HEK293 (cell line): ENCODE measurements at regions not wholly inside any gene's neighbourhood (a gene's known extent, or its start where the extent isn't known, plus 50 kb on each side); places are given as distances from the start of the nearest gene placed in this dataset.

Experiments used
- CTCF ChIA-PET: fragments of 350-600 bp; formaldehyde crosslinking; extraction: SDS; loops from one replicate; lab custom pipeline; 2021; ENCODE audit warnings: antibody characterized with exemption; lab: Yijun Ruan, JAX
- POLR2A ChIA-PET: fragments of 300-600 bp; formaldehyde crosslinking; extraction: SDS; loops from one replicate; lab custom pipeline; 2020; ENCODE audit warnings: antibody characterized with exemption, inconsistent platforms; lab: Yijun Ruan, JAX
- H3K27ac ChIP-seq: fragments of 200-500 bp; sonication (Bioruptor generic); 2 replicates; pipeline ENCODE4 v1.5.1; 2014; ENCODE audit warnings: low read depth, low read length, control low read depth, inconsistent platforms; ENCODE audit errors: extremely low read depth
- H3K36me3 ChIP-seq, 2 experiments: fragments of 200-500 bp in 1 of 2; sonication (Bioruptor generic) in 1 of 2; 1 replicate in 1 of 2; 2 replicates in 1 of 2; pipeline ENCODE4 v1.5.1; 2014 to 2017; ENCODE audit warnings: inconsistent platforms in 2 of 2, low read length in 2 of 2; ENCODE audit not compliant: control insufficient read depth in 2 of 2, insufficient read depth in 1 of 2
- H3K4me1 ChIP-seq: fragments of 200-500 bp; sonication (Bioruptor generic); 2 replicates; pipeline ENCODE4 v1.5.1; 2014; ENCODE audit warnings: mild to moderate bottlenecking, low read length, inconsistent platforms; ENCODE audit not compliant: control insufficient read depth, insufficient read depth
- H3K4me3 ChIP-seq: 2 replicates; pipeline ENCODE4 v1.5.1; 2011; ENCODE audit warnings: low read depth, mild to moderate bottlenecking, control low read depth, low read length, moderate library complexity
- H3K9me3 ChIP-seq: fragments of 200-500 bp; sonication (Bioruptor generic); 2 replicates; pipeline ENCODE4 v1.5.1; 2014; ENCODE audit warnings: low read depth, low read length, inconsistent platforms; ENCODE audit not compliant: control insufficient read depth, insufficient read depth
- KLF17 ChIP-seq: fragments of 450-650 bp; formaldehyde crosslinking; IDR thresholded peaks from 2 replicates; pipeline ENCODE4 v1.5.1; 2016; ENCODE audit warnings: missing biosample characterization, missing genetic modification characterization
- YY1 ChIP-seq: fragments of 450-650 bp; formaldehyde crosslinking; IDR thresholded peaks from 2 replicates; pipeline ENCODE4 v1.5.1; 2018; ENCODE audit warnings: missing biosample characterization, missing genetic modification characterization
- ZBTB7A ChIP-seq: fragments of 450-650 bp; formaldehyde crosslinking; IDR thresholded peaks from 2 replicates; pipeline ENCODE4 v1.5.1; 2016; ENCODE audit warnings: low read depth, missing biosample characterization, missing genetic modification characterization
- ZFP37 ChIP-seq: fragments of 450-650 bp; formaldehyde crosslinking; IDR thresholded peaks from 2 replicates; pipeline ENCODE4 v1.5.1; 2016; ENCODE audit warnings: missing biosample characterization, missing genetic modification characterization
- ZNF146 ChIP-seq: fragments of 450-650 bp; formaldehyde crosslinking; IDR thresholded peaks from 2 replicates; pipeline ENCODE4 v1.5.1; 2016; ENCODE audit warnings: missing biosample characterization, missing genetic modification characterization
- ZNF148 ChIP-seq: fragments of 450-650 bp; formaldehyde crosslinking; IDR thresholded peaks from 2 replicates; pipeline ENCODE4 v1.5.0; 2017; ENCODE audit warnings: missing biosample characterization, missing genetic modification characterization, borderline replicate concordance
- ZNF157 ChIP-seq: fragments of 450-650 bp; formaldehyde crosslinking; IDR thresholded peaks from 2 replicates; pipeline ENCODE4 v1.5.1; 2016; ENCODE audit warnings: missing biosample characterization, missing genetic modification characterization
- ZNF169 ChIP-seq: fragments of 450-650 bp; formaldehyde crosslinking; IDR thresholded peaks from 2 replicates; pipeline ENCODE4 v1.5.1; 2016; ENCODE audit warnings: missing biosample characterization, missing genetic modification characterization
- ZNF302 ChIP-seq: fragments of 450-650 bp; formaldehyde crosslinking; IDR thresholded peaks from 2 replicates; pipeline ENCODE4 v1.5.1; 2016; ENCODE audit warnings: missing biosample characterization, missing genetic modification characterization, low read depth
- ZNF473 ChIP-seq: fragments of 450-650 bp; formaldehyde crosslinking; IDR thresholded peaks from 2 replicates; pipeline ENCODE4 v1.5.1; 2017; ENCODE audit warnings: missing biosample characterization, missing genetic modification characterization
- ZNF596 ChIP-seq: fragments of 450-650 bp; IDR thresholded peaks from 2 replicates; pipeline ENCODE4 v1.5.0; 2018; ENCODE audit warnings: missing biosample characterization, mild to moderate bottlenecking, missing genetic modification characterization, moderate library complexity
- ZNF621 ChIP-seq: fragments of 450-650 bp; formaldehyde crosslinking; IDR thresholded peaks from 2 replicates; pipeline ENCODE4 v1.5.1; 2017; ENCODE audit warnings: missing biosample characterization, missing genetic modification characterization
- ZNF658 ChIP-seq: fragments of 450-650 bp; formaldehyde crosslinking; IDR thresholded peaks from 2 replicates; pipeline ENCODE4; 2016; ENCODE audit warnings: missing biosample characterization, missing genetic modification characterization
- ZNF707 ChIP-seq: fragments of 450-650 bp; formaldehyde crosslinking; IDR thresholded peaks from 2 replicates; pipeline ENCODE4 v1.5.1; 2016; ENCODE audit warnings: missing biosample characterization, missing genetic modification characterization
- ZNF76 ChIP-seq: fragments of 450-650 bp; formaldehyde crosslinking; IDR thresholded peaks from 2 replicates; pipeline ENCODE4; 2016; ENCODE audit warnings: low read depth, missing biosample characterization, missing genetic modification characterization, borderline replicate concordance
- ZNF785 ChIP-seq: fragments of 450-650 bp; formaldehyde crosslinking; IDR thresholded peaks from 2 replicates; pipeline ENCODE4 v1.5.1; 2016; ENCODE audit warnings: missing biosample characterization, missing genetic modification characterization
- ZSCAN16 ChIP-seq: fragments of 450-650 bp; formaldehyde crosslinking; IDR thresholded peaks from 2 replicates; pipeline ENCODE4 v1.5.1; 2016; ENCODE audit warnings: missing biosample characterization, missing genetic modification characterization
- TF ChIP-seq, protein P1 (sequence below): fragments of 450-650 bp; formaldehyde crosslinking; IDR thresholded peaks from 2 replicates; pipeline ENCODE4 v1.5.1; 2016; ENCODE audit warnings: missing biosample characterization, missing genetic modification characterization
- TF ChIP-seq, protein P2 (sequence below): fragments of 450-650 bp; formaldehyde crosslinking; IDR thresholded peaks from 2 replicates; pipeline ENCODE4 v1.5.1; 2016; ENCODE audit warnings: missing biosample characterization, missing genetic modification characterization
- TF ChIP-seq, protein P3 (sequence below): fragments of 450-650 bp; formaldehyde crosslinking; IDR thresholded peaks from 2 replicates; pipeline ENCODE4 v1.5.1; 2016; ENCODE audit warnings: missing biosample characterization, missing genetic modification characterization, low read depth
- TF ChIP-seq, protein P4 (sequence below): fragments of 450-650 bp; formaldehyde crosslinking; IDR thresholded peaks from 2 replicates; pipeline ENCODE4 v1.5.1; 2016; ENCODE audit warnings: missing biosample characterization, missing genetic modification characterization
- TF ChIP-seq, protein P5 (sequence below): fragments of 450-650 bp; formaldehyde crosslinking; IDR thresholded peaks from 2 replicates; pipeline ENCODE4 v1.5.1; 2016; ENCODE audit warnings: missing biosample characterization, missing genetic modification characterization

- Histone ChIP-seq H3K4me1 (no peaks in the 10 kb centered on the region), H3K4me3 (no peak overlapping the region), H3K9me3 (no peaks in the 10 kb centered on the region), H3K27ac (no peak overlapping the region), H3K36me3 (no peaks in the 10 kb centered on the region)
- POLR2A ChIA-PET = no interaction called here
- CTCF ChIA-PET = no interaction called here
- no peak for TF ChIP-seq ZNF658 (tag by site-specific recombination)
- TF ChIP-seq YY1 = no peak
- no peak for TF ChIP-seq ZNF157 (tag by site-specific recombination)
- TF ChIP-seq ZNF169 = no peak
- TF ChIP-seq ZNF148 (tag by site-specific recombination) = no peak
- TF ChIP-seq ZNF596 (tag by site-specific recombination) = no peak
- TF ChIP-seq ZNF621 (tag by site-specific recombination) = no peak
- TF ChIP-seq, protein P1, sequence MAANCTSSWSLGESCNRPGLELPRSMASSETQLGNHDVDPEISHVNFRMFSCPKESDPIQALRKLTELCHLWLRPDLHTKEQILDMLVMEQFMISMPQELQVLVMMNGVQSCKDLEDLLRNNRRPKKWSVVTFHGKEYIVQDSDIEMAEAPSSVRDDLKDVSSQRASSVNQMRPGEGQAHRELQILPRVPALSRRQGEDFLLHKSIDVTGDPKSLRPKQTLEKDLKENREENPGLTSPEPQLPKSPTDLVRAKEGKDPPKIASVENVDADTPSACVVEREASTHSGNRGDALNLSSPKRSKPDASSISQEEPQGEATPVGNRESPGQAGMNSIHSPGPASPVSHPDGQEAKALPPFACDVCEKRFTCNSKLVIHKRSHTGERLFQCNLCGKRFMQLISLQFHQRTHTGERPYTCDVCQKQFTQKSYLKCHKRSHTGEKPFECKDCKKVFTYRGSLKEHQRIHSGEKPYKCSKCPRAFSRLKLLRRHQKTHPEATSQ (tag by site-specific recombination) = no peak
- TF ChIP-seq ZBTB7A (tag by site-specific recombination) = no peak
- TF ChIP-seq, protein P2, sequence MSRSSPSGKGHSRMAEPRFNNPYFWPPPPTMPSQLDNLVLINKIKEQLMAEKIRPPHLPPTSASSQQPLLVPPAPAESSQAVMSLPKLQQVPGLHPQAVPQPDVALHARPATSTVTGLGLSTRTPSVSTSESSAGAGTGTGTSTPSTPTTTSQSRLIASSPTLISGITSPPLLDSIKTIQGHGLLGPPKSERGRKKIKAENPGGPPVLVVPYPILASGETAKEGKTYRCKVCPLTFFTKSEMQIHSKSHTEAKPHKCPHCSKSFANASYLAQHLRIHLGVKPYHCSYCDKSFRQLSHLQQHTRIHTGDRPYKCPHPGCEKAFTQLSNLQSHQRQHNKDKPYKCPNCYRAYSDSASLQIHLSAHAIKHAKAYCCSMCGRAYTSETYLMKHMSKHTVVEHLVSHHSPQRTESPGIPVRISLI (tag by site-specific recombination) = no peak
- TF ChIP-seq, protein P3, sequence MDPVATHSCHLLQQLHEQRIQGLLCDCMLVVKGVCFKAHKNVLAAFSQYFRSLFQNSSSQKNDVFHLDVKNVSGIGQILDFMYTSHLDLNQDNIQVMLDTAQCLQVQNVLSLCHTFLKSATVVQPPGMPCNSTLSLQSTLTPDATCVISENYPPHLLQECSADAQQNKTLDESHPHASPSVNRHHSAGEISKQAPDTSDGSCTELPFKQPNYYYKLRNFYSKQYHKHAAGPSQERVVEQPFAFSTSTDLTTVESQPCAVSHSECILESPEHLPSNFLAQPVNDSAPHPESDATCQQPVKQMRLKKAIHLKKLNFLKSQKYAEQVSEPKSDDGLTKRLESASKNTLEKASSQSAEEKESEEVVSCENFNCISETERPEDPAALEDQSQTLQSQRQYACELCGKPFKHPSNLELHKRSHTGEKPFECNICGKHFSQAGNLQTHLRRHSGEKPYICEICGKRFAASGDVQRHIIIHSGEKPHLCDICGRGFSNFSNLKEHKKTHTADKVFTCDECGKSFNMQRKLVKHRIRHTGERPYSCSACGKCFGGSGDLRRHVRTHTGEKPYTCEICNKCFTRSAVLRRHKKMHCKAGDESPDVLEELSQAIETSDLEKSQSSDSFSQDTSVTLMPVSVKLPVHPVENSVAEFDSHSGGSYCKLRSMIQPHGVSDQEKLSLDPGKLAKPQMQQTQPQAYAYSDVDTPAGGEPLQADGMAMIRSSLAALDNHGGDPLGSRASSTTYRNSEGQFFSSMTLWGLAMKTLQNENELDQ (tag by site-specific recombination) = no peak
- no peak for TF ChIP-seq ZNF785
- TF ChIP-seq, protein P4, sequence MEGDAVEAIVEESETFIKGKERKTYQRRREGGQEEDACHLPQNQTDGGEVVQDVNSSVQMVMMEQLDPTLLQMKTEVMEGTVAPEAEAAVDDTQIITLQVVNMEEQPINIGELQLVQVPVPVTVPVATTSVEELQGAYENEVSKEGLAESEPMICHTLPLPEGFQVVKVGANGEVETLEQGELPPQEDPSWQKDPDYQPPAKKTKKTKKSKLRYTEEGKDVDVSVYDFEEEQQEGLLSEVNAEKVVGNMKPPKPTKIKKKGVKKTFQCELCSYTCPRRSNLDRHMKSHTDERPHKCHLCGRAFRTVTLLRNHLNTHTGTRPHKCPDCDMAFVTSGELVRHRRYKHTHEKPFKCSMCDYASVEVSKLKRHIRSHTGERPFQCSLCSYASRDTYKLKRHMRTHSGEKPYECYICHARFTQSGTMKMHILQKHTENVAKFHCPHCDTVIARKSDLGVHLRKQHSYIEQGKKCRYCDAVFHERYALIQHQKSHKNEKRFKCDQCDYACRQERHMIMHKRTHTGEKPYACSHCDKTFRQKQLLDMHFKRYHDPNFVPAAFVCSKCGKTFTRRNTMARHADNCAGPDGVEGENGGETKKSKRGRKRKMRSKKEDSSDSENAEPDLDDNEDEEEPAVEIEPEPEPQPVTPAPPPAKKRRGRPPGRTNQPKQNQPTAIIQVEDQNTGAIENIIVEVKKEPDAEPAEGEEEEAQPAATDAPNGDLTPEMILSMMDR (tag by site-specific recombination) = no peak
- TF ChIP-seq ZNF76 (tag by site-specific recombination) = no peak
- TF ChIP-seq ZSCAN16 = no peak
- no peak for TF ChIP-seq ZNF707 (tag by site-specific recombination)
These were observed 286.7 kb upstream of the POU3F2 start for GRCh38 chr6:98547634-98548033.

GRCh38 chr6:98548301-98548700 is 286.1 kb upstream of the POU3F2 start:
- Histone ChIP-seq H3K27ac (no peak overlapping the region), H3K9me3 (no peaks in the 10 kb centered on the region), H3K4me3 (no peak overlapping the region), H3K4me1 (no peaks in the 10 kb centered on the region), H3K36me3 (no peaks in the 10 kb centered on the region)
- ChIA-PET CTCF (no interaction called here), POLR2A (no interaction called here)
- TF ChIP-seq, protein P5, sequence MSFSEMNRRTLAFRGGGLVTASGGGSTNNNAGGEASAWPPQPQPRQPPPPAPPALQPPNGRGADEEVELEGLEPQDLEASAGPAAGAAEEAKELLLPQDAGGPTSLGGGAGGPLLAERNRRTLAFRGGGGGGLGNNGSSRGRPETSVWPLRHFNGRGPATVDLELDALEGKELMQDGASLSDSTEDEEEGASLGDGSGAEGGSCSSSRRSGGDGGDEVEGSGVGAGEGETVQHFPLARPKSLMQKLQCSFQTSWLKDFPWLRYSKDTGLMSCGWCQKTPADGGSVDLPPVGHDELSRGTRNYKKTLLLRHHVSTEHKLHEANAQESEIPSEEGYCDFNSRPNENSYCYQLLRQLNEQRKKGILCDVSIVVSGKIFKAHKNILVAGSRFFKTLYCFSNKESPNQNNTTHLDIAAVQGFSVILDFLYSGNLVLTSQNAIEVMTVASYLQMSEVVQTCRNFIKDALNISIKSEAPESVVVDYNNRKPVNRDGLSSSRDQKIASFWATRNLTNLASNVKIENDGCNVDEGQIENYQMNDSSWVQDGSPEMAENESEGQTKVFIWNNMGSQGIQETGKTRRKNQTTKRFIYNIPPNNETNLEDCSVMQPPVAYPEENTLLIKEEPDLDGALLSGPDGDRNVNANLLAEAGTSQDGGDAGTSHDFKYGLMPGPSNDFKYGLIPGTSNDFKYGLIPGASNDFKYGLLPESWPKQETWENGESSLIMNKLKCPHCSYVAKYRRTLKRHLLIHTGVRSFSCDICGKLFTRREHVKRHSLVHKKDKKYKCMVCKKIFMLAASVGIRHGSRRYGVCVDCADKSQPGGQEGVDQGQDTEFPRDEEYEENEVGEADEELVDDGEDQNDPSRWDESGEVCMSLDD (tag by site-specific recombination) = no peak
- TF ChIP-seq ZNF473 (tag by site-specific recombination) (no peak), KLF17 (tag by site-specific recombination) (no peak), ZNF146 (no peak), ZFP37 (tag by site-specific recombination) (no peak), ZNF302 (tag by site-specific recombination) (no peak)
- TF ChIP-seq, protein P1 (tag by site-specific recombination) = no peak
